ENCODE measurements at regions not wholly inside any gene's neighbourhood (a gene's known extent, or its start where the extent isn't known, plus 50 kb on each side); places are given as distances from the start of the nearest gene placed in this dataset.

- Histone ChIP-seq H3K27me3 (ENCODE audit: low read length) (no peaks in the 10 kb centered on the region), H3K4me3 (ENCODE audit: insufficient read depth, low read length, poor library complexity, severe bottlenecking) (no peak overlapping the region), H3K36me3 (ENCODE audit: low read length) (no peaks in the 10 kb centered on the region), H2AFZ (ENCODE audit: low read depth, low read length, severe bottlenecking) (no peak overlapping the region), H3K27ac (ENCODE audit: low read depth, low read length) (no peak overlapping the region), H3K79me2 (ENCODE audit: insufficient read depth, low read length) (no peaks in the 10 kb centered on the region), H4K20me1 (ENCODE audit: low read depth, low read length) (no peaks in the 10 kb centered on the region), H3F3A (ENCODE audit: insufficient read depth) (no peaks in the 10 kb centered on the region), H3K9me3 (ENCODE audit: insufficient read depth, low read length) (no peaks in the 10 kb centered on the region), H3K9me2 (replicated peaks; ENCODE audit: insufficient read depth, low read length) (no peaks in the 10 kb centered on the region), H3K9ac (ENCODE audit: low read length) (no peak overlapping the region), H3K4me2 (ENCODE audit: low read depth, low read length, poor library complexity, severe bottlenecking) (no peak overlapping the region)
- no peak for TF ChIP-seq CTCF (IDR thresholded peaks at IDR 0.05; ENCODE audit: insufficient read depth, low read length, poor library complexity, severe bottlenecking)
- TF ChIP-seq EZH2phosphoT487 (conservative IDR thresholded peaks at IDR 0.05; ENCODE audit: low read length) = no peak
These were observed 124.5 kb downstream of the ANKRD60 start for GRCh38 chr20:58103961-58104360.

GRCh38 chr20:58103517-58103904 lies 124.9 kb downstream of the ANKRD60 start:
- Histone ChIP-seq H3K79me2 (ENCODE audit: insufficient read depth, low read length) (no peaks in the 10 kb centered on the region), H4K20me1 (ENCODE audit: low read depth, low read length) (no peaks in the 10 kb centered on the region), H3F3A (ENCODE audit: insufficient read depth) (no peaks in the 10 kb centered on the region), H3K27ac (ENCODE audit: low read depth, low read length) (no peak overlapping the region), H3K27me3 (ENCODE audit: low read length) (no peaks in the 10 kb centered on the region), H3K36me3 (ENCODE audit: low read length) (no peaks in the 10 kb centered on the region), H3K9ac (ENCODE audit: low read length) (no peak overlapping the region), H3K9me3 (ENCODE audit: insufficient read depth, low read length) (no peaks in the 10 kb centered on the region), H3K4me3 (ENCODE audit: insufficient read depth, low read length, poor library complexity, severe bottlenecking) (no peak overlapping the region), H3K4me2 (ENCODE audit: low read depth, low read length, poor library complexity, severe bottlenecking) (no peak overlapping the region), H2AFZ (ENCODE audit: low read depth, low read length, severe bottlenecking) (no peak overlapping the region), H3K9me2 (replicated peaks; ENCODE audit: insufficient read depth, low read length) (no peaks in the 10 kb centered on the region)
- no peak for TF ChIP-seq CTCF (IDR thresholded peaks at IDR 0.05; ENCODE audit: insufficient read depth, low read length, poor library complexity, severe bottlenecking)
- TF ChIP-seq EZH2phosphoT487 (conservative IDR thresholded peaks at IDR 0.05; ENCODE audit: low read length) = no peak

- H3K9me3 ChIP-seq (ENCODE audit: insufficient read depth, low read length) = no peaks in the 10 kb centered on the region
These were observed 125.5 kb downstream of the ANKRD60 start for GRCh38 chr20:58102744-58103516.

More at GRCh38 chr20:58102744-58103516, 125.5 kb downstream of the ANKRD60 start:
- Histone ChIP-seq H3K4me2 (ENCODE audit: low read depth, low read length, poor library complexity, severe bottlenecking) (no peak overlapping the region), H3K4me3 (ENCODE audit: insufficient read depth, low read length, poor library complexity, severe bottlenecking) (no peak overlapping the region), H3K9me2 (replicated peaks; ENCODE audit: insufficient read depth, low read length) (no peaks in the 10 kb centered on the region), H3K27ac (ENCODE audit: low read depth, low read length) (no peak overlapping the region), H3K27me3 (ENCODE audit: low read length) (no peaks in the 10 kb centered on the region), H4K20me1 (ENCODE audit: low read depth, low read length) (no peaks in the 10 kb centered on the region), H2AFZ (ENCODE audit: low read depth, low read length, severe bottlenecking) (no peak overlapping the region), H3K36me3 (ENCODE audit: low read length) (no peaks in the 10 kb centered on the region), H3K9ac (ENCODE audit: low read length) (no peak overlapping the region), H3F3A (ENCODE audit: insufficient read depth) (no peaks in the 10 kb centered on the region), H3K79me2 (ENCODE audit: insufficient read depth, low read length) (no peaks in the 10 kb centered on the region)
- no peak for TF ChIP-seq CTCF (IDR thresholded peaks at IDR 0.05; ENCODE audit: insufficient read depth, low read length, poor library complexity, severe bottlenecking)
- TF ChIP-seq EZH2phosphoT487 (conservative IDR thresholded peaks at IDR 0.05; ENCODE audit: low read length) = no peak
